C4-2B (cell line): ENCODE measurements at regions not wholly inside any gene's neighbourhood (a gene's known extent, or its start where the extent isn't known, plus 50 kb on each side); places are given as distances from the start of the nearest gene placed in this dataset.

Source experiments
- CTCF ChIP-seq: fragments of 450-650 bp; conservative IDR thresholded peaks from 2 replicates; pipeline ENCODE4 v1.5.1; 2017; ENCODE audit warnings: mild to moderate bottlenecking
- ZFX ChIP-seq: fragments of 450-650 bp; IDR thresholded peaks from 2 replicates; pipeline ENCODE4 v1.6.1; 2017

GRCh38 chr15:29937956-29938355 lies 115.7 kb upstream of the TJP1 start:
- TF ChIP-seq CTCF, result no peak
- TF ChIP-seq ZFX, result no peak
